NB4 (cell line): ENCODE measurements at regions not wholly inside any gene's neighbourhood (a gene's known extent, or its start where the extent isn't known, plus 50 kb on each side); places are given as distances from the start of the nearest gene placed in this dataset.

Experiments
- DNase-seq: peaks from one replicate; pipeline ENCODE4 v3.0.0; 2010; ENCODE audit warnings: low read depth
- H3K4me3 ChIP-seq: one replicate; pipeline ENCODE4 v1.5.1; 2011; ENCODE audit warnings: mild to moderate bottlenecking, low read depth, low read length, moderate library complexity
- MYC ChIP-seq: IDR thresholded peaks from 2 replicates; pipeline ENCODE4 v1.6.1; 2011; ENCODE audit warnings: low read depth, low read length
- POLR2A ChIP-seq: IDR thresholded peaks from 2 replicates; pipeline ENCODE4 v1.6.1; 2011; ENCODE audit warnings: mild to moderate bottlenecking; ENCODE audit not compliant: insufficient read length; ENCODE audit errors: extremely low read depth
- TF ChIP-seq, protein P1 (sequence below): IDR thresholded peaks from one replicate; pipeline ENCODE4 v1.5.1; 2012; ENCODE audit warnings: low read depth, low read length
- TF ChIP-seq, protein P2 (sequence below): IDR thresholded peaks from 2 replicates; pipeline ENCODE4 v1.6.1; 2011; ENCODE audit warnings: low read depth, low read length

DNA sequence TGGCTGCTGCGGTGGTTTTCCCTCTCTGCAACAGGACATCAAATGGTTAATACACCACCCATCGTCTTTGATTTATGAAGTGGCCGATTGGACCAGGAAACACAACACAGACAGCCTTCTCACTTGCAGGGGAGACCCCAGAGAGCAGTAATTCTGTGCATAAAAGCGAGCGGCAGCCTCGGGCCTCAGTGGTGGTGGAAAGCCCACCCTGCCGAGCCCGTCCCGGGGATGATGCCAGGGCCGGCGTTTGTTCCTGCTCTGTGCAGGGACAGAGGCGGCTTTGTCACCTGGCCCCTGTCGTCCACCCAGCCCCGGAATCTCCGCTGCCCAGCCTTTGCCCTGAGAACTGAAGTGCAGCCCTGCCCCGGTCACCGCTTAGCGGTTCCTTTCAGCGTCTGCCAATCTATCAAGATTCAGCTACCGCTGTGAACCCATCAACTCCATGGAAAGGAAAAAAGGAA is 184.4 kb downstream of the TSHZ3 start:
- H3K4me3 ChIP-seq: no peak overlapping the region
- no peak for DNase-seq
- TF ChIP-seq, protein P1, sequence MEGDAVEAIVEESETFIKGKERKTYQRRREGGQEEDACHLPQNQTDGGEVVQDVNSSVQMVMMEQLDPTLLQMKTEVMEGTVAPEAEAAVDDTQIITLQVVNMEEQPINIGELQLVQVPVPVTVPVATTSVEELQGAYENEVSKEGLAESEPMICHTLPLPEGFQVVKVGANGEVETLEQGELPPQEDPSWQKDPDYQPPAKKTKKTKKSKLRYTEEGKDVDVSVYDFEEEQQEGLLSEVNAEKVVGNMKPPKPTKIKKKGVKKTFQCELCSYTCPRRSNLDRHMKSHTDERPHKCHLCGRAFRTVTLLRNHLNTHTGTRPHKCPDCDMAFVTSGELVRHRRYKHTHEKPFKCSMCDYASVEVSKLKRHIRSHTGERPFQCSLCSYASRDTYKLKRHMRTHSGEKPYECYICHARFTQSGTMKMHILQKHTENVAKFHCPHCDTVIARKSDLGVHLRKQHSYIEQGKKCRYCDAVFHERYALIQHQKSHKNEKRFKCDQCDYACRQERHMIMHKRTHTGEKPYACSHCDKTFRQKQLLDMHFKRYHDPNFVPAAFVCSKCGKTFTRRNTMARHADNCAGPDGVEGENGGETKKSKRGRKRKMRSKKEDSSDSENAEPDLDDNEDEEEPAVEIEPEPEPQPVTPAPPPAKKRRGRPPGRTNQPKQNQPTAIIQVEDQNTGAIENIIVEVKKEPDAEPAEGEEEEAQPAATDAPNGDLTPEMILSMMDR: no peak
- TF ChIP-seq POLR2A (no peak), MYC (no peak)
- TF ChIP-seq, protein P2, sequence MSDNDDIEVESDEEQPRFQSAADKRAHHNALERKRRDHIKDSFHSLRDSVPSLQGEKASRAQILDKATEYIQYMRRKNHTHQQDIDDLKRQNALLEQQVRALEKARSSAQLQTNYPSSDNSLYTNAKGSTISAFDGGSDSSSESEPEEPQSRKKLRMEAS: no peak

DNA sequence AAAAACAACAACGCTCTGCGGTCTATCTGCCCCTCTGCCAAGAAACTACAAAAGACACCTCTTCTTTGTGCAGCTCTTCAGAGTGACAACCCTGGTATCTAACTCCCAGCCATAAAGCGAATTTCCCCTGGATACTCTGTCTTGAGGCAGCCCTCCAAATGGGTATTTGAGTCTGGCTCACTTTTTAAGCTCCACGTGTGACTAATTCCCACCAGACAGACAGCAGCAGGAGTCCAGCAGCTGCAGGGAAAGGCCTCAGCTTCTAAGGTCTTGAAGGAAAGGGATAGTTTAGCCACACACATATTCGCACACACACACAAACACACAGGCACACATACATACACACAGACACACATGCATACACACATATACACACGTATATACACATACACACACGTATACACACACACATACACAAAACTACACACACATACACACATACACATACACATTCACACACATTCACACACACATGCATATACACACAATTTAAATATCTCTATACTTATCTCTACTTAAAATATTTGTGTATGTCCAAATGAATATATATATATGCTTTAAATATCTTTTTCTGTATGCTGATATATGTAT is 188.8 kb downstream of the TSHZ3 start:
- DNase-seq: no peak

DNA sequence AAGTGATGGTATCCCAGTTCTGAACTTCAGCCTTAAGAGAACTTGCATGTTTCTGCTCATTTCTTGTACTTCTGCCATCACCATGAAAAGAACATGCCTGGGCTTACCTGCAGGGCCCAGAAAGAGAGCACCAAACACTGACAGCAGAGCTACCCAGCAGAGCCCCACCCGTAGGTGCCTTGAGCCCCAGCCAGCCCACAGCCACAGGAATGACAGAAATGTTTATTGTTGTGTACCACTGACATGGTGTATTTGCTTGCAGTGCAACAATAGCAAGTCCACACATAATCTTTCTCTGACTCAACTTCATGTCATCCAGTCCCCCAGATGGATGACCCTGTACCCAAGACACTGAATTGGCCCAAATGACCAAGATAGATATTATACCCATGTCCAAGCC is 195.2 kb downstream of the TSHZ3 start:
- no peak for DNase-seq
- no peak overlapping the region for H3K4me3 ChIP-seq
- TF ChIP-seq POLR2A: no peak
- TF ChIP-seq, protein P1: no peak
- TF ChIP-seq MYC: no peak
- TF ChIP-seq, protein P2: no peak

More for the DNA sequence above, 188.8 kb downstream of the TSHZ3 start:
- TF ChIP-seq POLR2A (no peak), MYC (no peak)
- TF ChIP-seq, protein P2: no peak
- TF ChIP-seq, protein P1: no peak
- H3K4me3 ChIP-seq: no peak overlapping the region

DNA sequence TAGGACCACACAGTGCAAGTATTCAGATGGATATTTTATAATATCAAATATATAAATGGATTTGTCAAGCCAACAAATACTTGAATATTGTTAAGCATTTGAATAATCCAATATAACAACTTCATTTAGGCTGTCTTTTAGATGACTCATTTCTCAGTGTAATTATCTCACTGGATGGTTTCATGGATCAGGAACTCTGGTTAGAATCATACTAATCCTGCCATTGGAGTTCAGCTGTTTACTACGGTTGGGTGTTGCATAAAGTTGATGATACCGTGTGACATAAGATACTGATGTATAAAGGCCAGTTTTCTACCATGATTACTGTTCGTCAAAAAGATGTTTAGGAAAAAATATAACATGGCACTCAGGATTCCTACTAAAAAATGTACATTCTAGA is 196.3 kb downstream of the TSHZ3 start:
- no peak overlapping the region for H3K4me3 ChIP-seq
- TF ChIP-seq, protein P2: no peak
- no peak for TF ChIP-seq POLR2A
- no peak for TF ChIP-seq MYC
- TF ChIP-seq, protein P1: no peak
- DNase-seq: no peak

DNA sequence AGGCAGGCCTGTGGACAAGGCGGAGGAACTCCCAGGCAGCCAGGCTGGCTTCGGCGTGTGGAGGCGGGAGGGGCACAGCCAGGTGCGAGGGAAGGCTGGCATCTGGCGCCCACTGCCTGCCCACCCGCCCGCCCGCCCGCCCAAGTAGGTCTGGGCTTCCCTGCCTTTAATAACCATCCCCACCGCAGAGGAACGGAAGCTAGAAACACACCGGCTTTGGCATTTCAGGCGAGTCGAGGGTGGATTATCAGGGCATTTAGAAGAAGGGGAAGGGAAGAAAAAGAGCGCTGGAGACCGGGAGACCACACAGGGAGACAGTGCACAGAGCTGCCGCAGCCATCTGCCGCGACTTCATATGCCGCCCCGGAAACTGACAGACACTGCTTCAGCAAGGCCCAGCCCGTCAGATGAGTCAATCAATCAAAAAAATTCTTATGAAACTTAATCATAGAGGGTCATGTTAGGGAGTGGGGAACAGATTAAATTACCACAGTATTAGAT is 199.7 kb downstream of the TSHZ3 start:
- TF ChIP-seq, protein P2: no peak
- TF ChIP-seq, protein P1: no peak
- TF ChIP-seq POLR2A (no peak), MYC (no peak)
- H3K4me3 ChIP-seq: no peak overlapping the region
- no peak for DNase-seq
